ENCODE measurements at regions not wholly inside any gene's neighbourhood (a gene's known extent, or its start where the extent isn't known, plus 50 kb on each side); places are given as distances from the start of the nearest gene placed in this dataset.
"Not testable (repeated sequence)": the region's sequence is repeated elsewhere in the genome, so short reads cannot be mapped to it uniquely, and the experiment has no call there.

DNA sequence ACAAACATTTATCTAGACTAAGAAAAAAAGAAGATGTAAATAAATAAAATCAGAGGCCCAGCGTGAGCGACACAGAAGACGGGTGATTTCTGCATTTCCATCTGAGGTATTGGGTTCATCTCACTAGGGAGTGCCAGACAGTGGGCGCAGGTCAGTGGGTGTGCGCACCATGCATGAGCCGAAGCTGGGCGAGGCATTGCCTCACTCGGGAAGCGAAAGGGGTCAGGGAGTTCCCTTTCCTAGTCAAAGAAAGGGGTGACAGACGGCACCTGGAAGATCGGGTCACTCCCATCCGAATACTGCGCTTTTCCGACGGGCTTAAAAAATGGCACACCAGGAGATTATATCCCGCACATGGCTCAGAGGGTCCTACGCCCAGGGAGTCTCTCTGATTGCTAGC lies 79.5 kb upstream of the ABCD2 start:
- not testable (repeated sequence) for H3K27me3 ChIP-seq; DNase-seq (ENCODE audit: low spot score); H3K4me3 ChIP-seq; H3K9me3 ChIP-seq (ENCODE audit: low read depth); H3K4me1 ChIP-seq (ENCODE audit: insufficient read depth); H3K36me3 ChIP-seq (replicated peaks; ENCODE audit: insufficient read depth, low read depth); H3K4me2 ChIP-seq; H3K27ac ChIP-seq; H3K9me2 ChIP-seq (replicated peaks; ENCODE audit: insufficient read depth); H4K20me1 ChIP-seq (ENCODE audit: insufficient read depth, poor library complexity, severe bottlenecking); H2AFZ ChIP-seq; H3K79me2 ChIP-seq
- 95% methylated on average over 17 of the region's 17 CpGs for WGBS (ENCODE audit: low lambda C conversion rate, missing lambda C conversion rate)

DNA sequence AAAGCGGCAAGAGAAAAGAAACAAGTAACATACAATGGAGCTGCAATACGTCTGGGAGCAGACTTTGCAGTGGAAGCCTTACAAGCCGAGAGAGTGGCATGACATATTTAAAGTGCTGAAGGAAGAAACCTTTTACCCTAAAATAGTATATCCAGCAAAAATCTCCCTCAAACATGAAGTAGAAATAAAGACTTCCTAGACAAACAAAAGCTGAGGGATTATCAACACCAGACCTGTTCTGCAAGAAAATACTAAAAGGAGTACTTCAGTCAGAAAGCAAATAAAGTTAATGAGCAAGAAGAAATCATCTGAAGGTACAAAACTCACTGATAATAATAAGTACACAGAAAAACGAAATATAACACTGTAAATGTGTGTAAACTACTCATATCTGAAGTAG lies 77.5 kb upstream of the ABCD2 start:
- TF ChIP-seq EZH2phosphoT487 (IDR thresholded peaks at IDR 0.05; ENCODE audit: low read depth, severe bottlenecking, unreplicated experiment) (no peak), EZH2 (IDR thresholded peaks at IDR 0.05; ENCODE audit: borderline replicate concordance) (no peak)
- TF ChIP-seq, protein P1, sequence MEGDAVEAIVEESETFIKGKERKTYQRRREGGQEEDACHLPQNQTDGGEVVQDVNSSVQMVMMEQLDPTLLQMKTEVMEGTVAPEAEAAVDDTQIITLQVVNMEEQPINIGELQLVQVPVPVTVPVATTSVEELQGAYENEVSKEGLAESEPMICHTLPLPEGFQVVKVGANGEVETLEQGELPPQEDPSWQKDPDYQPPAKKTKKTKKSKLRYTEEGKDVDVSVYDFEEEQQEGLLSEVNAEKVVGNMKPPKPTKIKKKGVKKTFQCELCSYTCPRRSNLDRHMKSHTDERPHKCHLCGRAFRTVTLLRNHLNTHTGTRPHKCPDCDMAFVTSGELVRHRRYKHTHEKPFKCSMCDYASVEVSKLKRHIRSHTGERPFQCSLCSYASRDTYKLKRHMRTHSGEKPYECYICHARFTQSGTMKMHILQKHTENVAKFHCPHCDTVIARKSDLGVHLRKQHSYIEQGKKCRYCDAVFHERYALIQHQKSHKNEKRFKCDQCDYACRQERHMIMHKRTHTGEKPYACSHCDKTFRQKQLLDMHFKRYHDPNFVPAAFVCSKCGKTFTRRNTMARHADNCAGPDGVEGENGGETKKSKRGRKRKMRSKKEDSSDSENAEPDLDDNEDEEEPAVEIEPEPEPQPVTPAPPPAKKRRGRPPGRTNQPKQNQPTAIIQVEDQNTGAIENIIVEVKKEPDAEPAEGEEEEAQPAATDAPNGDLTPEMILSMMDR (IDR thresholded peaks at IDR 0.05; ENCODE audit: poor library complexity), result no peak
- 71% methylated on average over 4 of the region's 4 CpGs for WGBS (ENCODE audit: low lambda C conversion rate, missing lambda C conversion rate)
- Histone ChIP-seq H2AFZ (no peak overlapping the region), H3K27ac (no peak overlapping the region), H3K79me2 (no peaks in the 10 kb centered on the region), H3K4me3 (no peak overlapping the region), H3K4me1 (ENCODE audit: insufficient read depth) (no peaks in the 10 kb centered on the region), H3K9me2 (replicated peaks; ENCODE audit: insufficient read depth) (no peaks in the 10 kb centered on the region), H3K27me3 (no peaks in the 10 kb centered on the region), H3K9me3 (ENCODE audit: low read depth) (no peaks in the 10 kb centered on the region), H3K36me3 (replicated peaks; ENCODE audit: insufficient read depth, low read depth) (no peaks in the 10 kb centered on the region), H4K20me1 (ENCODE audit: insufficient read depth, poor library complexity, severe bottlenecking) (no peaks in the 10 kb centered on the region), H3K4me2 (peak overlapping the region; percentile 7)
- no peak for DNase-seq (ENCODE audit: low spot score)

DNA sequence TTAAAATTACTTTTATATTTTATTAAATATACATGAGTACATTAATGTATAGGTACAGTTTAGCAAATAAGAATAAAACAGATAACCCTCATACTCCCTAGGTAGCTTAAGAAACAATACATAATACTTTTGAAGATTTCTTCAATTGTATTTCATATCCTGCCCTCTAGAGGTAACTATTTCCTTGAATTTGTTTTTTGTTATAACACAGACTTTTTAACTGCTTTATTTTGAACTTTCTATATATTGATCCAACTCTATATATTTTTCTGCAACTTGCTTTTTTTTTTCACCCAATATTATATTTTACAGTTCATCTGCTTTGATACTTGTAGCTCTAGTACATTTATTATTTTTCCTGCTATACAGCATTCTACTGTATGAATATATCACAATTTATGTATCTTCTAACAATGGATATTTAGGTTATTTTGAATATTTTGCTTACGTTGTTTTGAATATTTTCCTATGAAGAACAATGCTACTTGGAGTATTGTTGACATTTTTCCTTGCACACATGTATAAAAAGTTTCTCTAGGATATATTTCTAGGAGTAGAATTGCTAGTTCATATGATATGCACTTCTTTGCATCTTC lies 72.8 kb upstream of the ABCD2 start:
- no peak overlapping the region for H3K4me2 ChIP-seq
- no peaks in the 10 kb centered on the region for H4K20me1 ChIP-seq (ENCODE audit: insufficient read depth, poor library complexity, severe bottlenecking)
- H3K36me3 ChIP-seq (replicated peaks; ENCODE audit: insufficient read depth, low read depth), result no peaks in the 10 kb centered on the region
- H2AFZ ChIP-seq, result no peak overlapping the region
- 62% methylated on average over 1 of the region's 1 CpG for WGBS (ENCODE audit: low lambda C conversion rate, missing lambda C conversion rate)
- no peaks in the 10 kb centered on the region for H3K4me1 ChIP-seq (ENCODE audit: insufficient read depth)
- H3K4me3 ChIP-seq, result no peak overlapping the region
- no peak overlapping the region for H3K27ac ChIP-seq
- H3K27me3 ChIP-seq, result no peaks in the 10 kb centered on the region
- TF ChIP-seq EZH2phosphoT487 (IDR thresholded peaks at IDR 0.05; ENCODE audit: low read depth, severe bottlenecking, unreplicated experiment), result no peak
- TF ChIP-seq, protein P1 (IDR thresholded peaks at IDR 0.05; ENCODE audit: poor library complexity), result peak; percentile 60
- no peaks in the 10 kb centered on the region for H3K9me3 ChIP-seq (ENCODE audit: low read depth)
- DNase-seq (ENCODE audit: low spot score), result no peak
- no peaks in the 10 kb centered on the region for H3K9me2 ChIP-seq (replicated peaks; ENCODE audit: insufficient read depth)
- no peaks in the 10 kb centered on the region for H3K79me2 ChIP-seq

DNA sequence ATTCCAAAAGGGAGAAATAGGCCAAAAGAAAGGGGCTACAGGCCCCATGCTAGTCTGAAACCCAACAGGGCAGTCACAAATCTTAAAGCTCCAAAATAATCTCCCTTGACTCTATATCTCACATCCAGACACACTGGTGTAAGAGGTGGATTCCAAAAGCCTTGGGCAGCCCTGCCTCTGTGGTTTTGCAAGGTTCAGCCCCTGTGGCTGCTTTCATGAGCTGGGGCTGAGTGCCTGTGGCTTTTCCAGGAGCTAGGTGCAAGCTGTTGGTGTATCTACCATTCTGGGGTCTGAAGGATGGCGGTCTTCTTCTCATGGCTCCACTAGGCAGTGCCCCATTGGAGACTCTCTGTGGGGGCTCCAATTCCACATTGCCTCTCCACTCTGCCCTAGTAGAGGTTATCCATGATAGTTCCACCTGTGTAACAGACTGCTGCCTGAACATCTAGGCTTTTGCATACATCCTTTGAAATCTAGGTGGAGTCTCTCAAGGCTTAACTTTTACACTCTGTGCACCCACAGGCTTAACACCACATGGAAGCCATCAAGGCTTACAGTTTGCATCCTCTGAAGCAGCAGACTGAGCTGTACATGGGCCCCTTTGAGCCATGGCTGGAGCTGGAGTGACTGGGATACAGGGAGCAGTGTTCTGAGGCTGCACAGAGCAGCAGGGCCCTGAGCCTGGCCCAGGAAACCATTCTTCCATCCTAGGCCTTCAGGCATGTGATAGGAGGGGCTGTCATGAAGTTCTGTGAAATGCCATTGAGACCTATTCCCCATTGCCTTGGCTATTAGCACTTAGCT lies 66.5 kb upstream of the ABCD2 start:
- H3K79me2 ChIP-seq, result no peaks in the 10 kb centered on the region
- H3K4me3 ChIP-seq, result no peak overlapping the region
- TF ChIP-seq EZH2 (IDR thresholded peaks at IDR 0.05; ENCODE audit: borderline replicate concordance) (no peak), EZH2phosphoT487 (IDR thresholded peaks at IDR 0.05; ENCODE audit: low read depth, severe bottlenecking, unreplicated experiment) (no peak)
- TF ChIP-seq, protein P1 (IDR thresholded peaks at IDR 0.05; ENCODE audit: poor library complexity), result no peak
- H3K4me1 ChIP-seq (ENCODE audit: insufficient read depth), result no peaks in the 10 kb centered on the region
- no peaks in the 10 kb centered on the region for H3K9me3 ChIP-seq (ENCODE audit: low read depth)
- no peak overlapping the region for H3K27ac ChIP-seq
- H3K27me3 ChIP-seq, result no peaks in the 10 kb centered on the region
- no peaks in the 10 kb centered on the region for H4K20me1 ChIP-seq (ENCODE audit: insufficient read depth, poor library complexity, severe bottlenecking)
- no peaks in the 10 kb centered on the region for H3K36me3 ChIP-seq (replicated peaks; ENCODE audit: insufficient read depth, low read depth)
- H3K4me2 ChIP-seq, result no peak overlapping the region
- WGBS (ENCODE audit: low lambda C conversion rate, missing lambda C conversion rate), result 81% methylated on average over 1 of the region's 1 CpG
- no peak overlapping the region for H2AFZ ChIP-seq
- DNase-seq (ENCODE audit: low spot score), result no peak
- H3K9me2 ChIP-seq (replicated peaks; ENCODE audit: insufficient read depth), result no peaks in the 10 kb centered on the region

Measured in hepatocyte (in vitro differentiated cells).